Liver (tissue), 8 donors: ENCODE measurements at regions not wholly inside any gene's neighbourhood (a gene's known extent, or its start where the extent isn't known, plus 50 kb on each side); places are given as distances from the start of the nearest gene placed in this dataset.

ENCODE experiments used
- DNase-seq: peaks from one replicate; pipeline ENCODE4 v3.0.0-alpha.2; 2017; ENCODE audit warnings: low spot score
- H3K27ac ChIP-seq, 2 donors: one replicate each; pipeline ENCODE4 v1.7.0; 2013; ENCODE audit warnings: inconsistent platforms in 2 of 2, low read length in 2 of 2, control low read depth in 1 of 2, low read depth in 1 of 2, mild to moderate bottlenecking in 1 of 2
- H3K27me3 ChIP-seq, 4 donors: one replicate each; pipeline versions ENCODE4 v1.6.1 to v1.7.0; 2013; ENCODE audit warnings: low read length in 3 of 4, inconsistent platforms in 1 of 4, mild to moderate bottlenecking in 1 of 4, moderate library complexity in 1 of 4; ENCODE audit not compliant: control insufficient read depth in 4 of 4, insufficient read depth in 4 of 4
- H3K36me3 ChIP-seq, 4 donors: one replicate each; pipeline versions ENCODE4 v1.6.1 to v1.7.0; 2013; ENCODE audit warnings: low read length in 3 of 4, mild to moderate bottlenecking in 3 of 4, low read depth in 1 of 4, moderate library complexity in 1 of 4; ENCODE audit not compliant: control insufficient read depth in 4 of 4, insufficient read depth in 3 of 4
- H3K4me1 ChIP-seq, 4 donors: one replicate each; pipeline versions ENCODE4 v1.6.1 to v1.7.0; 2013; ENCODE audit warnings: low read length in 3 of 4, mild to moderate bottlenecking in 3 of 4, moderate library complexity in 1 of 4; ENCODE audit not compliant: control insufficient read depth in 4 of 4, insufficient read depth in 4 of 4
- H3K4me3 ChIP-seq, 3 donors: one replicate each; pipeline versions ENCODE4 v1.6.1 to v1.7.0; 2013; ENCODE audit warnings: low read length in 3 of 3, control low read depth in 1 of 3, low read depth in 1 of 3, mild to moderate bottlenecking in 1 of 3
- H3K9ac ChIP-seq, 2 donors: one replicate each; pipeline ENCODE4 v1.7.0; 2013; ENCODE audit warnings: low read length in 2 of 2, mild to moderate bottlenecking in 2 of 2, moderate library complexity in 2 of 2, control low read depth in 1 of 2, low read depth in 1 of 2
- H3K9me3 ChIP-seq, 4 donors: one replicate each; pipeline versions ENCODE4 v1.6.1 to v1.7.0; 2013; ENCODE audit warnings: low read length in 3 of 4; ENCODE audit not compliant: control insufficient read depth in 4 of 4
- ATF3 ChIP-seq: IDR thresholded peaks from 2 replicates; pipeline ENCODE4 v1.6.1; 2016; ENCODE audit warnings: antibody characterized with exemption
- CTCF ChIP-seq: fragments of 150-350 bp; IDR thresholded peaks from 2 replicates; pipeline ENCODE4 v1.5.1; 2017; ENCODE audit warnings: improper control_type of control experiment, low read depth, low read length; ENCODE audit not compliant: missing input control
- EGR1 ChIP-seq, 2 donors: IDR thresholded peaks; 2 replicates each; pipeline ENCODE4 v1.6.1; 2016 to 2018; ENCODE audit warnings: antibody characterized with exemption in 2 of 2, low read depth in 2 of 2
- FOXA1 ChIP-seq: IDR thresholded peaks from 2 replicates; pipeline ENCODE4 v1.6.1; 2016; ENCODE audit warnings: antibody characterized with exemption
- FOXA2 ChIP-seq: IDR thresholded peaks from 2 replicates; pipeline ENCODE4 v1.6.1; 2016; ENCODE audit warnings: antibody characterized with exemption
- GABPA ChIP-seq, 2 donors: IDR thresholded peaks in 1 of 2; conservative IDR thresholded peaks in 1 of 2; 2 replicates each; pipeline ENCODE4 v1.6.1; 2016; ENCODE audit warnings: antibody characterized with exemption in 2 of 2, mild to moderate bottlenecking in 1 of 2, moderate library complexity in 1 of 2
- HNF4A ChIP-seq, 2 donors: conservative IDR thresholded peaks; 2 replicates each; pipeline ENCODE4 v1.6.1; 2016; ENCODE audit warnings: antibody characterized with exemption in 2 of 2, mild to moderate bottlenecking in 2 of 2
- HNF4G ChIP-seq: IDR thresholded peaks from 2 replicates; pipeline ENCODE4 v1.6.1; 2016; ENCODE audit warnings: antibody characterized with exemption
- JUND ChIP-seq, 2 donors: IDR thresholded peaks; 2 replicates each; pipeline ENCODE4 v1.6.1; 2016; ENCODE audit warnings: antibody characterized with exemption in 2 of 2
- NR2F2 ChIP-seq: IDR thresholded peaks from 2 replicates; pipeline ENCODE4 v1.6.1; 2016; ENCODE audit warnings: antibody characterized with exemption
- RAD21 ChIP-seq, 2 donors: IDR thresholded peaks; 2 replicates each; pipeline ENCODE4 v1.6.1; 2016; ENCODE audit warnings: antibody characterized with exemption in 2 of 2, mild to moderate bottlenecking in 2 of 2
- RXRA ChIP-seq, 2 donors: IDR thresholded peaks; 2 replicates each; pipeline ENCODE4 v1.6.1; 2017 to 2018; ENCODE audit warnings: antibody characterized with exemption in 2 of 2, mild to moderate bottlenecking in 1 of 2
- SP1 ChIP-seq: IDR thresholded peaks from 2 replicates; pipeline ENCODE4 v1.6.1; 2018; ENCODE audit warnings: antibody characterized with exemption, mild to moderate bottlenecking
- TAF1 ChIP-seq: conservative IDR thresholded peaks from 2 replicates; pipeline ENCODE4 v1.6.1; 2016; ENCODE audit warnings: antibody characterized with exemption, mild to moderate bottlenecking
- ZBTB33 ChIP-seq: IDR thresholded peaks from 2 replicates; pipeline ENCODE4 v1.6.1; 2016; ENCODE audit warnings: antibody characterized with exemption
- WGBS: extraction: QIAGEN DNeasy Blood & Tissue Kit; methylation state at CpG from one replicate; pipeline ENCODE4 v1.1.7; 2013; 5-methylcytosine and 5-hydroxymethylcytosine counted together
- TF ChIP-seq, protein P1 (sequence below): IDR thresholded peaks from 2 replicates; pipeline ENCODE4 v1.6.1; 2016; ENCODE audit warnings: antibody characterized with exemption, mild to moderate bottlenecking
- TF ChIP-seq, protein P2 (sequence below): IDR thresholded peaks from 2 replicates; pipeline ENCODE4 v1.6.1; 2016; ENCODE audit warnings: antibody characterized with exemption
- donor health status: healthy.
- donor health status: healthy.
- donor health status: healthy.
- donor health status: healthy.
- donor health status: healthy.

DNA sequence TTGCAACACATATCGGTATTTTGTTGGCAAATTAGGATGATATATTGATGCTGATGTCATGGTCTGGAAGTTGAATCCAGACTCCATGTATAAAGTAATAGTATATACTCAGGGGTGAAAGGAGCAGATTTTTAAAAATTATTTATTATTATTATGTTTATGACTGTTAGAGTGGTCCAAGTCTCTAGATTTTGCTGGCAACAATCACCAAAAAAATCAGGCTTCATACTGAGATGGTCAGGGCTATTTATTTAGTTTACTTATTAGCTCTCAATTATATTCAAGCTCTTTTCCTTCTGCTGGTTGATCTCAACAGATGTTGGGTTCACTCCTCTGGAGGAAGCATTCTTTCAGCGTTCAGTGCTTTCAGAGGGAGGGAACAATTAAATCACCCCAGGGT lies 73.9 kb upstream of the VCX3B start:
- 91% methylated on average over 2 of the region's 2 CpGs for WGBS
- no peaks in the 10 kb centered on the region for H3K27me3 ChIP-seq
- no peak for DNase-seq
- H3K9ac ChIP-seq = no peak overlapping the region
- no peaks in the 10 kb centered on the region for H3K36me3 ChIP-seq
- TF ChIP-seq ATF3 (no peak), FOXA1 (no peak), HNF4G (no peak), SP1 (no peak), EGR1 (IDR thresholded peaks at IDR 0.05; ENCODE audit: low read depth in 2 of 2) (no peak), ZBTB33 (no peak), RXRA (IDR thresholded peaks at IDR 0.05) (no peak), HNF4A (conservative IDR thresholded peaks at IDR 0.05) (no peak), CTCF (no peak)
- TF ChIP-seq, protein P1, sequence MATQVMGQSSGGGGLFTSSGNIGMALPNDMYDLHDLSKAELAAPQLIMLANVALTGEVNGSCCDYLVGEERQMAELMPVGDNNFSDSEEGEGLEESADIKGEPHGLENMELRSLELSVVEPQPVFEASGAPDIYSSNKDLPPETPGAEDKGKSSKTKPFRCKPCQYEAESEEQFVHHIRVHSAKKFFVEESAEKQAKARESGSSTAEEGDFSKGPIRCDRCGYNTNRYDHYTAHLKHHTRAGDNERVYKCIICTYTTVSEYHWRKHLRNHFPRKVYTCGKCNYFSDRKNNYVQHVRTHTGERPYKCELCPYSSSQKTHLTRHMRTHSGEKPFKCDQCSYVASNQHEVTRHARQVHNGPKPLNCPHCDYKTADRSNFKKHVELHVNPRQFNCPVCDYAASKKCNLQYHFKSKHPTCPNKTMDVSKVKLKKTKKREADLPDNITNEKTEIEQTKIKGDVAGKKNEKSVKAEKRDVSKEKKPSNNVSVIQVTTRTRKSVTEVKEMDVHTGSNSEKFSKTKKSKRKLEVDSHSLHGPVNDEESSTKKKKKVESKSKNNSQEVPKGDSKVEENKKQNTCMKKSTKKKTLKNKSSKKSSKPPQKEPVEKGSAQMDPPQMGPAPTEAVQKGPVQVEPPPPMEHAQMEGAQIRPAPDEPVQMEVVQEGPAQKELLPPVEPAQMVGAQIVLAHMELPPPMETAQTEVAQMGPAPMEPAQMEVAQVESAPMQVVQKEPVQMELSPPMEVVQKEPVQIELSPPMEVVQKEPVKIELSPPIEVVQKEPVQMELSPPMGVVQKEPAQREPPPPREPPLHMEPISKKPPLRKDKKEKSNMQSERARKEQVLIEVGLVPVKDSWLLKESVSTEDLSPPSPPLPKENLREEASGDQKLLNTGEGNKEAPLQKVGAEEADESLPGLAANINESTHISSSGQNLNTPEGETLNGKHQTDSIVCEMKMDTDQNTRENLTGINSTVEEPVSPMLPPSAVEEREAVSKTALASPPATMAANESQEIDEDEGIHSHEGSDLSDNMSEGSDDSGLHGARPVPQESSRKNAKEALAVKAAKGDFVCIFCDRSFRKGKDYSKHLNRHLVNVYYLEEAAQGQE = no peak
- TF ChIP-seq, protein P2, sequence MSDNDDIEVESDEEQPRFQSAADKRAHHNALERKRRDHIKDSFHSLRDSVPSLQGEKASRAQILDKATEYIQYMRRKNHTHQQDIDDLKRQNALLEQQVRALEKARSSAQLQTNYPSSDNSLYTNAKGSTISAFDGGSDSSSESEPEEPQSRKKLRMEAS = no peak
- no peaks in the 10 kb centered on the region for H3K9me3 ChIP-seq
- no peak overlapping the region for H3K27ac ChIP-seq
- no peaks in the 10 kb centered on the region for H3K4me1 ChIP-seq
- H3K4me3 ChIP-seq = no peak overlapping the region

GRCh38 chrX:8403988-8404387 lies 60.6 kb upstream of the VCX3B start:
- Histone ChIP-seq H3K9ac (no peak overlapping the region), H3K9me3 (peaks cover 0 to 2% (median 0%) of the 10 kb centered on the region in 4 donors), H3K36me3 (no peaks in the 10 kb centered on the region), H3K27me3 (no peaks in the 10 kb centered on the region), H3K4me3 (no peak overlapping the region), H3K27ac (no peak overlapping the region), H3K4me1 (no peaks in the 10 kb centered on the region)
- no peak for DNase-seq
- 79% methylated on average over 5 of the region's 5 CpGs for WGBS
- TF ChIP-seq ZBTB33 (no peak), EGR1 (IDR thresholded peaks at IDR 0.05; ENCODE audit: low read depth in 2 of 2) (no peak), RXRA (IDR thresholded peaks at IDR 0.05) (no peak), RAD21 (IDR thresholded peaks at IDR 0.05) (no peak), TAF1 (no peak), SP1 (no peak), CTCF (no peak), JUND (IDR thresholded peaks at IDR 0.05) (no peak), FOXA2 (no peak), HNF4G (no peak), NR2F2 (no peak), FOXA1 (no peak), GABPA (IDR thresholded peaks at IDR 0.05 in 1 of 2, conservative IDR thresholded peaks at IDR 0.05 in 1 of 2) (no peak)
- TF ChIP-seq, protein P2 = no peak
